Natural killer cell treated with Interleukin-12 subunit alpha and Interleukin-12 subunit beta and Interleukin-15 and Interleukin-18, amount 100 ng/mL, for 72 hours (primary cell): ENCODE measurements at regions not wholly inside any gene's neighbourhood (a gene's known extent, or its start where the extent isn't known, plus 50 kb on each side); places are given as distances from the start of the nearest gene placed in this dataset.
A peak's percentile ranks its signal among the peaks of the same experiment; 100 is the strongest.
"Not testable (repeated sequence)": the region's sequence is repeated elsewhere in the genome, so short reads cannot be mapped to it uniquely, and the experiment has no call there.

Source experiments
- ATAC-seq, 2 donors: fragments of 150-1000 bp; cut with Tn5 transposase in 1 of 2; sonication (Bioruptor Pico), chemical (Tn5 transposase) in 1 of 2; 2 replicates each; pipeline ENCODE4 v1.10.0; 2021
- DNase-seq: peaks from one replicate; pipeline ENCODE4 v3.0.0; 2022; ENCODE audit warnings: low spot score
- H3K27ac Mint-ChIP-seq, 2 donors: 1 replicate in 1 of 2; 2 replicates in 1 of 2; pipeline ENCODE4 v1.8.0; 2022; ENCODE audit warnings: mixed read lengths in 2 of 2, mild to moderate bottlenecking in 1 of 2, moderate library complexity in 1 of 2
- H3K27me3 Mint-ChIP-seq, 2 donors: 1 replicate in 1 of 2; 2 replicates in 1 of 2; pipeline ENCODE4 v1.8.0; 2022; ENCODE audit warnings: mixed read lengths in 2 of 2
- H3K36me3 Mint-ChIP-seq: one replicate; pipeline ENCODE4 v1.8.0; 2022; ENCODE audit warnings: mixed read lengths
- H3K4me1 Mint-ChIP-seq, 2 donors: 1 replicate in 1 of 2; 2 replicates in 1 of 2; pipeline ENCODE4 v1.8.0; 2022; ENCODE audit warnings: low read depth in 2 of 2, mixed read lengths in 2 of 2, mild to moderate bottlenecking in 1 of 2
- H3K4me3 Mint-ChIP-seq: one replicate; pipeline ENCODE4 v1.8.0; 2022; ENCODE audit warnings: mixed read lengths
- H3K9me3 Mint-ChIP-seq: 2 replicates; pipeline ENCODE4 v1.8.0; 2022; ENCODE audit warnings: mixed read lengths

DNA sequence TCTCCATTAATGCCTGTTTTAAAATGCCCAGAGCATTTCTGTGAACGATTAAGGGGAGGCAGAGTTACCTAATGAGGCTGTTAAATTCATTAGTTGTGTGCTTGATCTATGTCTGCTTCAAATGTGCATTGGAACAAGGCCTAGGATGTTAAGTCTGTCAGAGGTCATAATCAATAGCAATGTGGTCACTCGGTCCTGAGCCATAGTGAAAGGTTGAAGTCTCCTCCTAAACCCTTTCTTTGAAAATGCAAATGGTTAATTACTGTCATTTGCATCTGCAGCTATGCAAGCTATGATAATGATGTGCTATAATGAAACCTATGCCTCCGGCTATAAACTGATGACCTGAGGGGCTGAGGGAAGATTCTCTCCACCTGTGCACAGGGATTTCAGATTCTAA lies 114.2 kb upstream of the NR5A2 start:
- Mint-ChIP-seq H3K36me3 (no peaks in the 10 kb centered on the region), H3K4me3 (no peak overlapping the region), H3K4me1 (no peaks in the 10 kb centered on the region), H3K27me3 (peaks cover 11 to 25% of the 10 kb centered on the region in 2 donors), H3K27ac (no peak overlapping the region), H3K9me3 (no peaks in the 10 kb centered on the region)
- ATAC-seq (no peak), DNase-seq (no peak)

DNA sequence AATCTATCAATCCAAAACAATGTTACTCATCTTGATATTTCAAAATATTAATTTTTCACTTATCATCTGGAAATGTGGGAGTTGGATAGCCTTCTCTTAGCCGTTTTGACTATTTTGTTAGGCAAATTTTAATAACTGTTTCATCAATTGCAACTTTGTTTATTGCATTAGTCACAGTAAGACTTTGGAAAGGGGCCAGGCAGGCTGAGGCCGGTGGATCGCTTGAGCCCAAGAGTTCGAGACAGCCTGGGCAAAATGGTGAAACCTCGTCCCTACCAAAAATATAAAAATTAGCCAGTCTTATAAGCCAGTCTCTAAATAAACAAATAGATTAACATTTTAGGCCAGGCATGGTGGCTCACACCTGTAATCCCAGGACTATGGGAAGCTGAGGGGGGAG lies 113.0 kb upstream of the NR5A2 start:
- Mint-ChIP-seq H3K4me3 (no peak overlapping the region), H3K4me1 (no peaks in the 10 kb centered on the region), H3K36me3 (no peaks in the 10 kb centered on the region), H3K9me3 (no peaks in the 10 kb centered on the region), H3K27me3 (peaks cover 14 to 37% of the 10 kb centered on the region in 2 donors), H3K27ac (no peak overlapping the region)
- no peak for ATAC-seq
- DNase-seq, result no peak

DNA sequence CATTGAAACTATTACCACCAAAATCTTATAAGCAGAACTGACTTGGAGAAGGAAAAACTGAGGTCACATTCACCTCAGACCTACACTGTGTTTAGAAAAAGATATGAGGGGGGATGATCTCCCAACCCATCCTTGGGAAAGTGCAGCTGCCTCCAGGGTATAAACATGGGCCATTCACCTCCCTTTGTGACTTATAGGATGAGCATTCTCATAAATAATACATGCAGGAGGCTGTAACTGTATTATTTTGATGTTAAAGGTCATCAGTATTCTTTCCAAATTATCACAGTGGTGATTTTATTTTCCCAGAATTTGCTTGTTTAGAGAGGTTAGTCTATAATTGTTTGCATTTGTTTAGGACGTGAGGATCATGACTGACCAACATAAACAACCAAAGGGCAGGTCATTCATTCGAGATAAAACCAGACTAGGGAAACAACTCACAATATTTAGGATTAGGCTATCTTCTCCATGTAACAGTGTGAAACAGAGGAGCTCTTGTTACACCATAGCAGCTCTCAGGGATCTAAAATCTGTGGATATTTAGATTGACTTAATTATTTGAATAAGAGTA lies 109.2 kb upstream of the NR5A2 start:
- H3K4me3 Mint-ChIP-seq, result no peak overlapping the region
- DNase-seq (no peak), ATAC-seq (no peak)
- no peaks in the 10 kb centered on the region for H3K9me3 Mint-ChIP-seq
- H3K27me3 Mint-ChIP-seq, result peaks cover 35 to 63% of the 10 kb centered on the region in 2 donors
- H3K36me3 Mint-ChIP-seq, result peaks cover 4% of the 10 kb centered on the region
- H3K27ac Mint-ChIP-seq, result no peak overlapping the region
- H3K4me1 Mint-ChIP-seq, result no peaks in the 10 kb centered on the region

DNA sequence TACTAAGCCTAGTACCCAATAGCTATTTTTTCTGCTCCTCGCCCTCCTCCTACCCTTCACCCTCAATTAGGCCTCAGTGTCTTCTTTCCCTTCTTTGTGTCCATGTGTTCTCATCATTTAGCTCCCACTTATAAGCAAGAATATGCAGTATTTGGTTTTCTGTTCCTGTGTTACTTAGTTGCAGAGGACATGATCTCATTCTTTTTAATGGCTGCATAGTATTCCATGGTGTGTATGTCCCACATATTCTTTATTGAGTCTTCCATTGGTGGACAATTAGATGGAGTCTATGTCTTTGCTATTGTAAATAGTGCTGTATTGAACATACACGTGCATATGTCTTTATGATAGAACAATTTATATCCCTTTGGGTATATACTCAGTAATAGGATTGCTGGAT lies 106.9 kb upstream of the NR5A2 start:
- H3K27ac Mint-ChIP-seq, result no peak overlapping the region
- ATAC-seq (no peak), DNase-seq (no peak)
- H3K27me3 Mint-ChIP-seq, result peaks cover 35 to 61% of the 10 kb centered on the region in 2 donors
- no peak overlapping the region for H3K4me3 Mint-ChIP-seq
- no peaks in the 10 kb centered on the region for H3K4me1 Mint-ChIP-seq
- no peaks in the 10 kb centered on the region for H3K9me3 Mint-ChIP-seq
- peaks cover 4% of the 10 kb centered on the region for H3K36me3 Mint-ChIP-seq

DNA sequence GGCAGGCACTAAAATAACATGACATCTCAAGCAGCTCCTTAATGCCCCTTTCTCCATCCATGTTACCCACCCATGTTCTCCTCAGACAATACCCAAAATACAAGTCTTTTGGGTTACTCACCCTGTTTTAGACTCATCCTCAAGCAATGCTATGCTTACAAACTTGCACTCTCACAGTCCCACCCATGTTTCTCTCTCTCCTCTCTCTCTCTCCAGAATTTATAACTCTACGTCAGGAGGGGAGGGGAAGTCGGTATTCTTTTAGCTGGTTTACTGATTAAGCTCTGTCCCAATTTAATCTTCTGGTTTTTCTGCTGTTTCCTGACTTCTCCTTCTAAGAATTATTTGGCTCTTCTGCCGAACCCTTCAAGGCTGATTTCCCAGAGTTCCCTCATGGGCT lies 98.0 kb upstream of the NR5A2 start:
- no peak for DNase-seq
- ATAC-seq, result no peak
- Mint-ChIP-seq H3K27me3 (peaks cover 8 to 12% of the 10 kb centered on the region in 2 donors), H3K4me1 (peaks cover 9 to 10% of the 10 kb centered on the region in 2 donors), H3K9me3 (no peaks in the 10 kb centered on the region), H3K27ac (no peak overlapping the region), H3K4me3 (no peak overlapping the region), H3K36me3 (no peaks in the 10 kb centered on the region)

DNA sequence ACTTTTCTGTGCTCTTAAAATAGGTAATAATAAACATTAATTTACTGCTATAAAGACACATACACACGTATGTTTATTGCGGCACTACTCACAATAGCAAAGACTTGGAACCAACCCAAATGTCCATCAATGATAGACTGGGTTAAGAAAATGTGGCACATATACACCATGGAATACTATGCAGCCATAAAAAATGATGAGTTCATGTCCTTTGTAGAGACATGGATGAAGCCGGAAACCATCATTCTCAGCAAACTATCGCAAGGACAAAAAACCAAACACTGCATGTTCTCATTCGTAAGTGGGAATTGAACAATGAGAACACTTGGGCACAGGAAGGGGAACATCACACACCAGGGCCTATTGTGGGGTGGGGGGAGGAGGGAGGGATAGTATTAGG lies 97.4 kb upstream of the NR5A2 start:
- not testable (repeated sequence) for H3K27ac Mint-ChIP-seq, H3K4me1 Mint-ChIP-seq, H3K9me3 Mint-ChIP-seq, ATAC-seq, H3K36me3 Mint-ChIP-seq, H3K4me3 Mint-ChIP-seq, DNase-seq
- peaks cover 10 to 18% of the 10 kb centered on the region in 2 donors for H3K27me3 Mint-ChIP-seq

DNA sequence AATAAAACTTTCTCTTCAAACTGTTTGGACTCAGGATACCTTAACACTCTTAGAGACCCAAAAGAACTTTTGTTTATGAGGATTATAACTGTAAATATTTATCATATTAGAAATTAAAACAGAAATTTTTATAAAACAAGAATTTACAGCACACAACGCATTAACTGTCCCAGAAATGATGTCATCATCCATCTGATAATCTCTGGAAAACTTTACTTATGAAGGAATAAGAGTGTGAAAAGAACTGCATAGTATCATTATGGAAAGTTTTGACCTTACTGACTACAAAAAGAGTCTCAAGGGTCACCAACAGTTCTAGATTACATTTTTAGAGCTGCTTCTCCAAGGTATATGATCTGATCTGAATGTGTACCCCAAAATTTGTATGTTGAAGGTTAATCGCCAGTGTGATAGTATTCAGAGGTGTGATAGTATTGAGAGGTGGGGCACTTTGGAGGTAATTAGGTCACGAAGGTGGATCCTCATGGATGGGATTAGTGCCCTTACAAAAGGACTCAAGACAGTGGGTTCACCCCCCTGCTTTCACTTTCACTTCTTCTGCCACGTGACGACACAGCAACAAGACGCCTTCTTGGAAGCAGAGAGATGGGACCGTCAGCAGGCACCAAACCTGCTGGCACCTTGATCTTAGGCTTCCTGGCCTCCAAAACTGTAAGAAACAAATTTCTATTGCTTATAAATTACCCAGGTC lies 95.7 kb upstream of the NR5A2 start:
- Mint-ChIP-seq H3K27me3 (peaks cover 20 to 35% of the 10 kb centered on the region in 2 donors), H3K27ac (peak overlapping the region in 1 of 2 donors; percentile 66), H3K4me1 (peaks cover 9 to 10% of the 10 kb centered on the region in 2 donors), H3K36me3 (no peaks in the 10 kb centered on the region), H3K9me3 (no peaks in the 10 kb centered on the region), H3K4me3 (peak overlapping the region; percentile 63)
- peak in 1 of 2 donors; percentile 69 for ATAC-seq
- peak; percentile 68 for DNase-seq

DNA sequence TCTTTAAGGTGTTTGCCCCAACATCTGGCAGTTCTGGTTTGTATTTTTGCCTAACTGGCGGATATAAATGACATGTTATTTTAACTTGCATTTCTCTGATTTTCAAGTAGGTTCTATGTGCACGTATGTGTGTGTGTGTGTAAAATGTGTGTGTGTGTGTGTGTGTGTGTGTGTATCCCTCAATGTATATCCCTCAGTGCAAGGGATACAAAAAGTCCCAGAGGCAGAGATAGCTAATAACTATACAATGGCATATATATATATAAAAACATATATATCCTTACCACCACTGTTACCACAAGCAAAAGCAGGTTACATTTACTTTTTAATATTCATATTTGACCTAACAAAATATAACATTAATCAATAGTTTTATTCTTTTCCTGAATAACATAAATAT lies 95.0 kb upstream of the NR5A2 start:
- Mint-ChIP-seq H3K27me3 (peaks cover 20 to 40% of the 10 kb centered on the region in 2 donors), H3K4me3 (peak overlapping the region; percentile 63), H3K27ac (peak overlapping the region in 1 of 2 donors; percentile 66), H3K9me3 (no peaks in the 10 kb centered on the region), H3K36me3 (no peaks in the 10 kb centered on the region), H3K4me1 (peaks cover 9 to 10% of the 10 kb centered on the region in 2 donors)
- DNase-seq, result no peak
- no peak for ATAC-seq

DNA sequence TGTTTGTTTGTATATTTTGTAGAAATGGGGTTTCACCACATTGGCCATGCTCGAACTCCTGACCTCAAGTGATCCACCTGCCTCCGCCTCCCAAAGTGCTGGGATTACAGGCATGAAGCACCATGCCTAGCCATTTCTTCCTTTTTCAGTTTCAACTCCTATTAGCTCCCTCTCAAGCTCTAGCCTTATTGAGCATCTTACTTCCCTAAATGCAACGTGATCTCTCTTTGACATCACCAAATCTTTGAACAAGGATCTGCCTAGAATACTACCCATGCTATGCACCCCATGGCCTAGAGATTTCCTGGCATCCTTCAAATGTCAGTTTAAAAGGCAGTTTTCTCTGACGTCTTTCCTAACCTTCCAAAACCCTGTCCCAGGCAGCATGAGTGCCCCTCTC lies 91.1 kb upstream of the NR5A2 start:
- Mint-ChIP-seq H3K27me3 (peaks cover 21 to 49% of the 10 kb centered on the region in 2 donors), H3K4me3 (no peak overlapping the region), H3K36me3 (no peaks in the 10 kb centered on the region), H3K27ac (no peak overlapping the region), H3K9me3 (no peaks in the 10 kb centered on the region), H3K4me1 (peaks cover 20 to 23% of the 10 kb centered on the region in 2 donors)
- ATAC-seq (no peak), DNase-seq (no peak)

DNA sequence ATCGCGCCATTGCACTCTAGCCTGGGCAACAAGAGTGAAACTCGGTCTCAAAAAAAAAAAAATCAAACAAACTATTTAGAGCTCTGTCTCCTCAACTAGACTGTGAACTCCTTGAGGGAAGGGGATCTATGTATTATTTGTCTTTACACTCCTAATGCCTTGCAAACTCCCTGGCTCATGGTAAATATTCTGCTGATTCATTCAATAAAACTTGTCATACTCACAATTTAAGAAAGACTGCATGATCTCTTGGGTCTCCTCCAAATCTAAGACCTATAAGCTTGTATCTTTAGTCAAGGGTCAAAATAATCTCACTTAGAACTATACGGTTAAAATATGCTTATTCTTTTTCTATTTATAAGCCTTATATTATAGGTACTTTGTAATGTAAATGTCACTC lies 90.3 kb upstream of the NR5A2 start:
- H3K27me3 Mint-ChIP-seq, result peaks cover 21 to 49% of the 10 kb centered on the region in 2 donors
- ATAC-seq (no peak), DNase-seq (no peak)
- H3K4me3 Mint-ChIP-seq, result no peak overlapping the region
- H3K27ac Mint-ChIP-seq, result no peak overlapping the region
- peaks cover 20 to 25% of the 10 kb centered on the region in 2 donors for H3K4me1 Mint-ChIP-seq
- no peaks in the 10 kb centered on the region for H3K9me3 Mint-ChIP-seq
- no peaks in the 10 kb centered on the region for H3K36me3 Mint-ChIP-seq

DNA sequence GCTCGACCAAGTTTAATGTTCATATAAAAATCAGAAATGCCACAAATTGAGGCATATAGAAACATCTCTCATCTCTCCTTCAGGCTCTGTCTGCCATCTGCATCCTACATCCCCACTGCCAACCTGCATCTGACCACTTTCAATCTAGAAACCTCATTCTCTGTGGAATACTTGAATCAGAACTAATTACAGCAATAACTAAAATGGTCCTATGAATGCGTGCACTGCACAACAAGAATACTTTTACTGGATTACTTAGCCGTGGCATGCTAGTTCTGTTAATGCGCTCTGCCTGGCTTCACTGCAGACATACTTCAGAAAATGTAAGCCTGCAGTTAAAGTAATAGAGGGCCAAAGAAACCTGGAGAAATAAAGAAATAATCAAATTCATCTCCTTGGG lies 89.8 kb upstream of the NR5A2 start:
- ATAC-seq (no peak), DNase-seq (no peak)
- H3K27ac Mint-ChIP-seq, result no peak overlapping the region
- H3K27me3 Mint-ChIP-seq, result peaks cover 21 to 49% of the 10 kb centered on the region in 2 donors
- peaks cover 19 to 21% of the 10 kb centered on the region in 2 donors for H3K4me1 Mint-ChIP-seq
- no peak overlapping the region for H3K4me3 Mint-ChIP-seq
- H3K9me3 Mint-ChIP-seq, result no peaks in the 10 kb centered on the region
- no peaks in the 10 kb centered on the region for H3K36me3 Mint-ChIP-seq

DNA sequence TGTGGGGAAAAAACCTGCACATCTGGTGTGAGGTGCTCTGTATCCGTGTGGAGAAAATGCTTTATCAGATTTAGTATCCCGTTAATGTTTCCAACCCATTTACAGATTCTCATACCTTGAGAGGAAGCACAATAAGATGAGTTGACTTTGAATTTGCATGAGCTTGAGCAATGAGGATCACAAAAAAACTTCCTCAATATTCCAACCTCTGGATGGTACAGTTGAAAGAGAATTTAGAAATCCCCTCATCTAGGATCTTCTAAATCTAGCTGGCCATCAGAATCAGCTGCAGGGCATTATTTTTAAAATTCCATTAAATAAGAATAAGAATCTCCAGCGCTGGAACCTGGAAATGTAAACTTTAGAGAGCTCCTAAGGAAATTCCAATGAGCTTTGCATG lies 82.5 kb upstream of the NR5A2 start:
- Mint-ChIP-seq H3K27me3 (peaks cover 9 to 27% of the 10 kb centered on the region in 2 donors), H3K4me1 (peaks cover 21 to 30% of the 10 kb centered on the region in 2 donors), H3K27ac (peak overlapping the region in 1 of 2 donors; percentile 37), H3K9me3 (no peaks in the 10 kb centered on the region), H3K36me3 (no peaks in the 10 kb centered on the region), H3K4me3 (no peak overlapping the region)
- no peak for DNase-seq
- ATAC-seq, result no peak

DNA sequence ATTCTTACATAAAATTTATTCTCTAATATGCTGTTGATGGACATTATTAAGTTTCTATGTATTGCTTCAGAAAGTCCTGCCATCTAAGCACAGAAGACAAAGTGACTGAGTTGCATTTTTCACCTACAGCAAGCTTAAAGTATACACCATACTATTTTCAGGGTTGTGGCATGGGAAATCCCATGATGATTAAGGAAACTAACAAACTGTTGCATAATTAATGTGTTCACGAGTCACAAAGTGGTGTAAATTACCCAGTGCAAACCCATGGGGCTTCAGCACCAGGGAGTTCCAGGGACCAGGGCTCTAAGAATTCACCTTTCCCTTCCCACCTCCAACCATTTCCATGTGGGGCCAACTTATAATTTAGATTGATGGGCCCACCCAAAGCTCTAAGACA lies 81.9 kb upstream of the NR5A2 start:
- Mint-ChIP-seq H3K27ac (peak overlapping the region in 1 of 2 donors; percentile 2), H3K4me1 (peaks cover 21 to 30% of the 10 kb centered on the region in 2 donors), H3K27me3 (peaks cover 9 to 26% of the 10 kb centered on the region in 2 donors), H3K9me3 (no peaks in the 10 kb centered on the region), H3K36me3 (no peaks in the 10 kb centered on the region), H3K4me3 (no peak overlapping the region)
- peak; percentile 34 to 77 for ATAC-seq
- DNase-seq, result no peak

DNA sequence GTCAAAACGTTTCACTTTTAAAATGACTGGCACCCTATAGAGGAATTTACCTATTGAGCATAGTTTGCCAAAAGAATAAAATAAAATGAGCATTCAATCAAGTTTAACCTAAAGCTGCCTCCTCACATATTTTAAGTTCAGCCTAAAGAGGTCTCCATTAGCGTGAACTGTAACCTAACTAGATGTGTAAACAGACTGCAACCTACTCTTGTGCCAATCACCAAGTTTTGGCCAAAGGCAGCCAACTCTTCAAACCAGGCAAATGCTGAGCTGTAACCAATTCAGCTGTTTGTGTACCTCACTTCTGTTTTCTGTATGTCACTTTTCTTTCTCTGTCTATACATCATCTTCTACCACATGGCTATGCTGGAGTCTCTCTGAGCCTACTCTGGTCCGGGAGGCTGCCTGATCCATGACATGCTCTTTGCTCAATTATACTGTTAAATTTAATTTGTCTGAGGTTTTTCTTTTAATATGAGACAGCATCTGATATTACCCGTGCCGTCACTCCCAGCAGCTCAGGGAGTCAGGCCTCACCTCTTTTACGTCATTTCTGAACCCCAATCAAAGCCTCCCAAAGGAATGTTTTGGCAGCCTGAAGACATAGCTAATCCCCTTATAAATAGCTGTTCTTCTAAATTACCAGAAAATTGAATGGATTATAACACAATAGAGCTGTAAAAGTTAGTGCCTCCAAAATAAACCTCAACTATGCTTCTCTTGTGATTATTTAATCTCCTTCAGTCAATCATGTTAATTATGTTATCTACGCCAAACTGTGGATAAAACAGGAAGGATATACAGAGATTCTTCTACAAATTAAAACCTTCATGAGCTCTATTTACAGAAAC lies 81.0 kb upstream of the NR5A2 start:
- peaks cover 14 to 33% of the 10 kb centered on the region in 2 donors for H3K27me3 Mint-ChIP-seq
- DNase-seq, result no peak
- no peak overlapping the region for H3K4me3 Mint-ChIP-seq
- peak overlapping the region in 1 of 2 donors; percentile 24 for H3K27ac Mint-ChIP-seq
- H3K4me1 Mint-ChIP-seq, result peaks cover 12 to 22% of the 10 kb centered on the region in 2 donors
- H3K36me3 Mint-ChIP-seq, result no peaks in the 10 kb centered on the region
- no peak for ATAC-seq
- no peaks in the 10 kb centered on the region for H3K9me3 Mint-ChIP-seq
